BLaER1 treated with 17β-estradiol and CSF1 and Interleukin-3, amounts not matched to agents 10 nM and 100 nM (cell line): ENCODE measurements at regions not wholly inside any gene's neighbourhood (a gene's known extent, or its start where the extent isn't known, plus 50 kb on each side); places are given as distances from the start of the nearest gene placed in this dataset.

Experiments
- H3K27ac ChIP-seq, 11 experiments: shearing (Covaris generic); formaldehyde crosslinking; 2 replicates each; pipeline ENCODE4 v1.8.1; 2022
- H3K27me3 ChIP-seq, 11 experiments: shearing (Covaris generic); formaldehyde crosslinking; 2 replicates each; pipeline ENCODE4 v1.8.1; 2022
- H3K36me3 ChIP-seq, 11 experiments: shearing (Covaris generic); formaldehyde crosslinking; 2 replicates each; pipeline ENCODE4 v1.8.1; 2022
- H3K4me1 ChIP-seq, 10 experiments: shearing (Covaris generic); formaldehyde crosslinking; 2 replicates each; pipeline ENCODE4 v1.8.1; 2022
- H3K4me2 ChIP-seq, 11 experiments: shearing (Covaris generic); formaldehyde crosslinking; 2 replicates each; pipeline ENCODE4 v1.8.1; 2022
- H3K4me3 ChIP-seq, 10 experiments: shearing (Covaris generic); formaldehyde crosslinking; 2 replicates each; pipeline ENCODE4 v1.8.1; 2022
- H3K9ac ChIP-seq, 11 experiments: shearing (Covaris generic); formaldehyde crosslinking; 2 replicates each; pipeline ENCODE4 v1.8.1; 2022
- H3K9me3 ChIP-seq, 11 experiments: shearing (Covaris generic); formaldehyde crosslinking; replicated peaks in 1 of 11; 2 replicates each; pipeline ENCODE4 v1.8.1; 2022
- H4K20me1 ChIP-seq, 11 experiments: shearing (Covaris generic); formaldehyde crosslinking; 2 replicates each; pipeline ENCODE4 v1.8.1; 2022
- Cebpa-rat ChIP-seq, 11 experiments: shearing (Covaris generic); IDR thresholded peaks; 2 replicates each; pipeline ENCODE4 v1.8.1; 2022

DNA sequence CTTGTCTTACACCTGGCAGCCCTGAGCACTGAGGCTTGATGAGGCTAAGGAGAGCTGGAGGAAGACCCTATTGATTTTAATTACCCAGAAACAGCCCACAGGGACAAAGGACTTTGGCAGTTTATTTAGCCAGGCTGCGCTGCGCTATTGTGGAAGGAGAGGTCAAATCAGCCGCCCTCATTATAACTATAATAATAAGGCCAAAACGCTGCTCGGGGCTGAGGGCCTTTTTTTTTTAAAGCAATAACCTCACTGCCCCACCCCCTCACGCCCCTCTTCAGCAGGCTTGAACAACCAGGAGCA is 60.6 kb upstream of the NKX1-1 start:
- TF ChIP-seq Cebpa-rat (IDR thresholded peaks at IDR 0.05), result no peak
- peaks cover 0 to 14% (median 0%) of the 10 kb centered on the region in 11 experiments; a peak in 7 of 22 replicates for H3K9me3 ChIP-seq
- H3K27ac ChIP-seq, result no peak overlapping the region
- H3K36me3 ChIP-seq, result no peaks in the 10 kb centered on the region
- H3K4me1 ChIP-seq, result peaks cover 0 to 10% (median 8%) of the 10 kb centered on the region in 10 experiments; a peak in 8 of 20 replicates
- no peak overlapping the region for H3K9ac ChIP-seq
- H3K4me2 ChIP-seq, result no peak overlapping the region
- no peaks in the 10 kb centered on the region for H3K27me3 ChIP-seq
- H4K20me1 ChIP-seq, result peaks cover 0 to 2% (median 0%) of the 10 kb centered on the region in 11 experiments; a peak in 2 of 22 replicates
- no peak overlapping the region for H3K4me3 ChIP-seq

GRCh38 chr4:1466034-1466862 is 60.0 kb upstream of the NKX1-1 start:
- no peaks in the 10 kb centered on the region for H3K36me3 ChIP-seq
- no peak overlapping the region for H3K27ac ChIP-seq
- peaks cover 0 to 14% (median 0%) of the 10 kb centered on the region in 11 experiments; a peak in 7 of 22 replicates for H3K9me3 ChIP-seq
- peaks cover 0 to 7% (median 0%) of the 10 kb centered on the region in 11 experiments; a peak in 2 of 22 replicates for H4K20me1 ChIP-seq
- H3K9ac ChIP-seq, result no peak overlapping the region
- TF ChIP-seq Cebpa-rat (IDR thresholded peaks at IDR 0.05), result no peak
- no peak overlapping the region for H3K4me2 ChIP-seq
- H3K4me3 ChIP-seq, result no peak overlapping the region
- H3K4me1 ChIP-seq, result peaks cover 0 to 10% (median 8%) of the 10 kb centered on the region in 10 experiments; a peak in 8 of 20 replicates
- H3K27me3 ChIP-seq, result no peaks in the 10 kb centered on the region

GRCh38 chr4:1465173-1466033 is 59.2 kb upstream of the NKX1-1 start:
- H3K36me3 ChIP-seq, result no peaks in the 10 kb centered on the region
- H3K4me2 ChIP-seq, result no peak overlapping the region
- H3K9ac ChIP-seq, result no peak overlapping the region
- peaks cover 0 to 13% (median 0%) of the 10 kb centered on the region in 11 experiments; a peak in 2 of 22 replicates for H4K20me1 ChIP-seq
- H3K4me3 ChIP-seq, result no peak overlapping the region
- peaks cover 0 to 10% (median 8%) of the 10 kb centered on the region in 10 experiments; a peak in 8 of 20 replicates for H3K4me1 ChIP-seq
- no peaks in the 10 kb centered on the region; a peak in 1 of 22 replicates for H3K27me3 ChIP-seq
- no peak overlapping the region for H3K27ac ChIP-seq
- peaks cover 0 to 14% (median 0%) of the 10 kb centered on the region in 11 experiments; a peak in 7 of 22 replicates for H3K9me3 ChIP-seq
- TF ChIP-seq Cebpa-rat (IDR thresholded peaks at IDR 0.05), result no peak

DNA sequence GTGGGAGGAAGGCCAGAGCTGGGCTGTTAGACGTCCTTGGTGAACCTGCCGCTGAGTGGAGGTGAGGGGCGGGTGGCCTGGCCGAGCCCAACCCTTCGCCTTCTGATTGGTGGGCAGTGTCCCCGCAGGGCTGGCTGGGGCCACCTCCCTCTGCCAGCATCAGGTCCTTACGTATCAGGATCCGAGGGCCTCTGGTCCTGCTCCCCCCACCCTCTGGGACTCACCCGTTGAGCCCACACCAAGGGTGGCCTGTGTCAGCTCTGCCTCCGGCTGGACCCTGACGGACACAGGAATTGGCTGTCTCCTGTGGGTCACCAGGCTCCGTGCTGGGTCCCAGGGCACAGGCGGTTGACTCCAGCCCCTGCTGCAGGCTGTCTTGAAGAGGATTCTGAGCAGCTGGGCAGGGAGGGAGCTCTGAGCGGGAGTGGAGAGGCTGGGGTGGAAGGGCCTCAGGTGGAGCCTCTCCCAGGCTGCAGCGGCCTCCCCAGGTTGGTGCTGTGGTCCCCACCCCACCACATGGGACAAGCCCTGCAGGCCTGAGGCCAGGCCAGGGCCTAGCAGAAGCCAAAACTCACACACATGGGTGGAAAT is 58.4 kb upstream of the NKX1-1 start:
- H3K27ac ChIP-seq, result no peak overlapping the region
- peaks cover 0 to 14% (median 0%) of the 10 kb centered on the region in 11 experiments; a peak in 7 of 22 replicates for H3K9me3 ChIP-seq
- no peak for TF ChIP-seq Cebpa-rat (IDR thresholded peaks at IDR 0.05)
- no peak overlapping the region for H3K4me2 ChIP-seq
- peaks cover 0 to 13% (median 0%) of the 10 kb centered on the region in 11 experiments; a peak in 4 of 22 replicates for H4K20me1 ChIP-seq
- H3K4me3 ChIP-seq, result no peak overlapping the region
- H3K27me3 ChIP-seq, result peaks cover 0 to 7% (median 2%) of the 10 kb centered on the region in 11 experiments; a peak in 8 of 22 replicates
- no peaks in the 10 kb centered on the region for H3K36me3 ChIP-seq
- H3K9ac ChIP-seq, result no peak overlapping the region
- peaks cover 0 to 10% (median 8%) of the 10 kb centered on the region in 10 experiments; a peak in 8 of 20 replicates for H3K4me1 ChIP-seq

GRCh38 chr4:1463927-1464540 is 57.8 kb upstream of the NKX1-1 start:
- Histone ChIP-seq H3K4me3 (no peak overlapping the region), H3K27ac (no peak overlapping the region), H3K36me3 (no peaks in the 10 kb centered on the region), H3K9ac (no peak overlapping the region), H3K4me2 (no peak overlapping the region), H3K27me3 (peaks cover 0 to 14% (median 9%) of the 10 kb centered on the region in 11 experiments; a peak in 13 of 22 replicates), H4K20me1 (peaks cover 0 to 13% (median 0%) of the 10 kb centered on the region in 11 experiments; a peak in 4 of 22 replicates), H3K4me1 (peaks cover 0 to 10% (median 8%) of the 10 kb centered on the region in 10 experiments; a peak in 8 of 20 replicates), H3K9me3 (peaks cover 0 to 13% (median 0%) of the 10 kb centered on the region in 11 experiments; a peak in 7 of 22 replicates)
- no peak for TF ChIP-seq Cebpa-rat (IDR thresholded peaks at IDR 0.05)

DNA sequence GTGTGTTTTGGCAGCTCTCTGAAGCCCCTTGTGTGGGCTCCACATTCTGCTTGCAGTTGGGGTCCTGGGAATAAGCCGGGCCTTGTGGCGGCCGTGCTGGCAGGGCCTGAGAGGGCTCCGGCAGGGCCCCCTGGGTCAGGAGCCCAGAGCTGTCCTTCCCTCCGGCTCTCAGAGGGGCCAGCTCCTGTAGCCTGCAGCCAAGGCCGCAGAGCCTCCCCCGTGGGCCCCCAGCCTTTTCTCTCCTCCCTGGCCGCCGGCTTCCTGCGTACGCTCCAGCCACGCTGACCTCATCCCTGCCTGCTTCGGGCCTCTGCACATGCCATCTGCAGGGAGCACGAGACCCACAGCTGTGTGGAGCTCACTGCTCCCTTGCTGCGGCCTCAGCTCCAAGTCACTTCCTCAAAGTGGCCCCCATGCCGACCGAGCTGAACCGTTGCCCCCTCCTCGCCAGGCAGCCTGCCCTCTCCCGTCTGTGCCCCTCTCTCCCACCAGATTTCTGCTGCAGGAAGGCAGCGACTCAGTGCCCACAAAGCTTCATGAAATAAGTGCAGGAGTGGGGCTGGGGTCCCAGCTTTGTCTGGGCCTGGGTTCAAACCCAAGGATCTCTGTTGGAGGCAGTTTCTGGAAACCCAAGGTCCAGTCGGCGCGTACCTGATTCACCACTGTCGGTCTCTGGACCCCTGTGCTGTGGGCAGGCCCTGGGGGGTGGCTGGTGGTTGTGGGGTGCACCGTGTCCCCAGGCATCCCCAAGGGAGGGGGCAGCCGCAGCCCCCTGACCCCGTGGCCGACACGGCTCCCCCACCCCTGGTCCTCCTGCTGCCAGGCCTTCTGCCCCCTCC is 57.1 kb upstream of the NKX1-1 start:
- no peak overlapping the region for H3K4me3 ChIP-seq
- peaks cover 0 to 10% (median 0%) of the 10 kb centered on the region in 11 experiments; a peak in 4 of 22 replicates for H3K9me3 ChIP-seq
- H3K9ac ChIP-seq, result peak overlapping the region in 1 of 11 experiments; percentile 14; a peak in 1 of 22 replicates
- peak overlapping the region in 5 of 11 experiments; percentile 24 to 37 (median 30); a peak in 7 of 22 replicates for H3K4me2 ChIP-seq
- TF ChIP-seq Cebpa-rat (IDR thresholded peaks at IDR 0.05), result no peak
- no peak overlapping the region for H3K27ac ChIP-seq
- H4K20me1 ChIP-seq, result peaks cover 0 to 13% (median 0%) of the 10 kb centered on the region in 11 experiments; a peak in 4 of 22 replicates
- peaks cover 0 to 10% (median 8%) of the 10 kb centered on the region in 10 experiments; a peak in 8 of 20 replicates for H3K4me1 ChIP-seq
- H3K36me3 ChIP-seq, result no peaks in the 10 kb centered on the region
- peaks cover 0 to 21% (median 16%) of the 10 kb centered on the region in 11 experiments; a peak in 14 of 22 replicates for H3K27me3 ChIP-seq

DNA sequence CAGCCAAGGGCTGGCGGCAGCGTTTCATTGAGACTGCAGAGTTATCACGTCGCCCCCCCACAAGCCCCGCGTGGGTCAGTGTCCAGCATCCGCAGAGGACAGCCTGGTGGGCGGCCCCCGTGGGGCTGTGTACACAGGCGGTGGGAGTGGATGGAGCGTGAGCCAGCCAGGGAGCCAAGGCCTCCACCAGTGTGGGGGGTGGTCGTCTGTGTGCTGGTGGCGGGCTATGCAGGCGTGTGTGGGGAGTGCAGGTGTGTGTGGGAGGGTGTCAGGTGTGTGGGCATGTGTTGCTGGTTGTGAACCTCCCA is 56.5 kb upstream of the NKX1-1 start:
- Histone ChIP-seq H3K36me3 (no peaks in the 10 kb centered on the region), H3K27ac (no peak overlapping the region), H3K9me3 (peaks cover 0 to 10% (median 0%) of the 10 kb centered on the region in 11 experiments; a peak in 4 of 22 replicates), H3K4me1 (peaks cover 0 to 10% (median 8%) of the 10 kb centered on the region in 10 experiments; a peak in 8 of 20 replicates), H4K20me1 (peaks cover 0 to 13% (median 0%) of the 10 kb centered on the region in 11 experiments; a peak in 4 of 22 replicates), H3K27me3 (peaks cover 0 to 26% (median 18%) of the 10 kb centered on the region in 11 experiments; a peak in 14 of 22 replicates), H3K9ac (no peak overlapping the region), H3K4me2 (peak overlapping the region in 4 of 11 experiments; percentile 24 to 37 (median 31); a peak in 4 of 22 replicates), H3K4me3 (no peak overlapping the region)
- TF ChIP-seq Cebpa-rat (IDR thresholded peaks at IDR 0.05), result no peak
